Left ventricle myocardium superior (tissue), 1 donor: ENCODE measurements at regions not wholly inside any gene's neighbourhood (a gene's known extent, or its start where the extent isn't known, plus 50 kb on each side); places are given as distances from the start of the nearest gene placed in this dataset.
A peak's percentile ranks its signal among the peaks of the same experiment; 100 is the strongest.
"Not testable (repeated sequence)": the region's sequence is repeated elsewhere in the genome, so short reads cannot be mapped to it uniquely, and the experiment has no call there.

Experiments
- ATAC-seq: fragments of 200-7000 bp; cut with Tn5 transposase; one replicate; pipeline ENCODE4 v1.9.1; 2020; ENCODE audit warnings: mild to moderate bottlenecking, moderate library complexity
- DNase-seq: peaks from one replicate; pipeline ENCODE4 v3.0.0-alpha.2; 2020
- intact Hi-C: fragments of 100-400 bp; cut with micrococcal nuclease; formaldehyde crosslinking; loops from one replicate; pipeline ENCODE4 v1.11.0; 2022
- donor health status: DM: no; HTN: yes; CAD: no; lungs with severe emphysema.

DNA sequence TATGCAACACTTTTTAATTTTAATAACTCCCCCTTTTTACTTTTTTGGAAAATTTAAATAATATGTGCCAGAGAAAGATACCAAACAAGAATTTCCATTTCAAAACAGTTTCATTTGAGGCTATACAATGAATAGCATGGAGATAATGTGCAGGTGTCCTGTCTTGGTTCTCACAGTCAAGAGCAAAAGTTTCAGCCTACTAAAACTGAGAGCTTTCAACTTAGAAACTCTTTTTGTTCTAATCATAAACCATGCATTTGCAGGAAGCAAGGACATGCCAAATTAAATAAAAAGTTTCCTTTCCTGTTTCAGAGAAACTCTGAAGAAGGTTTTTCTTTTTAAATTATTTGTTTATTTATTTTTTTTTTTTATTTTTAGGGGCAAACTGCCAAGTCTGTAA lies 1165.6 kb upstream of the SEMA6A start:
- no peak for DNase-seq
- intact Hi-C loops = no loop called here
- ATAC-seq = no peak

DNA sequence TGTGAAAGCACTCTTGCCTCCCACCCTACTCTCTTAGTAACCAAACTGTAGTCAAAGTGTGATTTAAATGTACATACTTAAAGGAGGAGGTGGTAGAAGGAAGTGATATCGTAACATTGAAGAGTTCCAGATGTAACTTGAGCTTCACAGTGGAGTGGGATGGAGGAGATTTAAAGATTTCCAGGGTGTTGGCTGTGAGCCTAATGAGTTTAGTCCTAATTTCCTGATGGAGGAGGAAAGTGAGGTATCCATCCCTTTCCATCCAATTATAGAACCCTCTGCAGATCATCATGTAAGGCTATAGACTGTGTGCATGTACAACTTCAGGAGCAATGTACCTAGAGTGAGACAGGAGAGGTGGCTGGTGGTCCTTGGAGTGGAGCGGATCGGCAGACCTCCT lies 1163.9 kb upstream of the SEMA6A start:
- DNase-seq (no peak), ATAC-seq (no peak)
- intact Hi-C loops = no loop called here

DNA sequence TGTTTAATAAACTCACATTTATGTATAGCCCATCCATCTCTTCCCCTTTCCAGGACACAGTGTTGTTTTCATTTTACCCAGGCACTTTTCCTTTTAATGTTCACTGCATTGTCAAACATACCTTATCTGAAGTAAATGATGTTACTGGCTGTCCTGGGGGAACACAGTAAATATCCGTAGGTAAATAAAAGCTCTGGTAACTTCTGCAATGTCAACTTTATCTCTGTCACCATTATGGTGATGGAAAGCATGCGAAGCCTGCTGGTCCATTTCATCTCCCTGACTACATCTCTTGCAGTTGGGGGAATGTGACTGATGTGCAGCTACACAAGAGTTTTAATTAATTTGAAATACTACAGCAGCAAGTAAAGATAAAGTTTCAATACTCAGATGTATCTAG lies 1162.1 kb upstream of the SEMA6A start:
- DNase-seq (no peak), ATAC-seq (no peak)
- intact Hi-C loops = no loop called here

DNA sequence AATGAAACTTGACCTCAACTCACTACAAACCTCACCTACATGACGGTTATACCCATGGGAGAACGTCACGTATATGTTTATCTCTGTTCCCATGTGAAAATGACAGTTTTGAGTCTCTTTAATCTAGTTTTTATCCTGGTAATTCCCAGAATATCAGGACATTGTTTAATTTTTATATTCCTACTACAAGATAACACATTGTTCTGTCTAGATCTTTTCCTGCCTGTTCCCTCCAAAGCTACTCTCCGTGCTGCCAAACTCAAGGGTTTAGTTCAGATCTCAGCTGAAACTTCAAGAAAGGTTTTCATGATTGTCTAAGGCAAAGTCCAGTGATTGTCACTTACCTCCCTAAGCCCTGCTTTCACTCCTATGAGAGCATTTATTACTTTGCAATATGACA lies 1159.4 kb upstream of the SEMA6A start:
- ATAC-seq (no peak), DNase-seq (no peak)
- intact Hi-C loops = no loop called here

DNA sequence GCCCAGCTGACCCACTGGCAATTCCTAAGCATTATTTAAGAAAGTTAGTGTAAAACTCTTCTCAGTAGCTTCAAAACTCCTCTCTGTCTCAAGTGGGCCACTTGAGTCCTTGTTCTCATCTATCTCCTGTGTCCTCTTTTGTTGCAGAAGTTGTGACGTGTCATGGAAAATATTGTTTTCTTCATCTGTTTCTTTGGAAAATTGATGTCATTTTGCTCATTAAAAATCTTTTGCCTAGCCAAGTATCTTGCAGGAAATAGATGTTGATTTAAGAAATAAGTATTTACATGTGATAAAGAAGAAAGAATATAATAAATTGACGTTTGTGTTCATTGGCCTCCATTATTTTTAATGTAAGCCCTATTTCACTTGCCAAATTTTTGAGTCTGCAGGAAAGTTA lies 1158.4 kb upstream of the SEMA6A start:
- DNase-seq = no peak
- no peak for ATAC-seq
- intact Hi-C loops = no loop called here

DNA sequence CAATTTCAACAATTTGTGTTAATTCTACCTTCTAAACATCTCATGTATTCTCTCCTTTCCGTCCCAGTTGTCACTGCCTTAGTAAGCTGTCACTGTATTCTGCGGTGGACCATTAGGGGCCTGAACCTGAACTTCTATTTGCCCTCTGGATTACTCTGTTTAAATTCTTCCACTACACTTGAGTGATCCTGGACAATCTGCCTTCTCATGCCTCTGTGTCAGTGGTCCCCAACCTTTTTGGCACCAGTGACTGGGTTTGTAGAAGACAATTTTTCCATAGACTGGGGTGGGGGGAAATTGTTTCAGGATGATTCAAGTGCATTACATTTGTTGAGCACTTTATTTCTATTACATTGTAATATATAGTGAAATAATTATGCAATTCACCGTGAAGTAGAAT lies 1157.6 kb upstream of the SEMA6A start:
- ATAC-seq (no peak), DNase-seq (no peak)

DNA sequence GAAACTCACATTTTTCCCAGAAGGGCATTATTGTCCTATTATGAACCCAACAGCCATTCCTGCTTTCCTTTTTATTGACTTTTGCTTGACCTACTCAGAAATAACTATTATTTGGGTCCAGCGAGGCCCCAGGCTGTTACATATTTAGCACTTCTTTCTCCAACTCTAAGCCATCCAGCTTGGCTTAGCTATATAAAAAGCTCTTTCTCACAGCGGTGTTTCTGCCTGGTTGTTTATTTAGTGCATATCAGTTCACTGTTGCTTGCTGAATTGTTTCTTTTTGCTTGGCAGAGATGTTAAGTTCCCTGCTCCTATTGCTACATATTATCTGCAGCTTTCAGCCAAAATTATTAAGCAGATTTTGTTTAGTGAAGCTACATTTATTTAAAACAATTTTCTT lies 1156.8 kb upstream of the SEMA6A start:
- intact Hi-C loops = no loop called here
- DNase-seq (no peak), ATAC-seq (no peak)

More for the DNA sequence above, 1157.6 kb upstream of the SEMA6A start:
- intact Hi-C loops = no loop called here

DNA sequence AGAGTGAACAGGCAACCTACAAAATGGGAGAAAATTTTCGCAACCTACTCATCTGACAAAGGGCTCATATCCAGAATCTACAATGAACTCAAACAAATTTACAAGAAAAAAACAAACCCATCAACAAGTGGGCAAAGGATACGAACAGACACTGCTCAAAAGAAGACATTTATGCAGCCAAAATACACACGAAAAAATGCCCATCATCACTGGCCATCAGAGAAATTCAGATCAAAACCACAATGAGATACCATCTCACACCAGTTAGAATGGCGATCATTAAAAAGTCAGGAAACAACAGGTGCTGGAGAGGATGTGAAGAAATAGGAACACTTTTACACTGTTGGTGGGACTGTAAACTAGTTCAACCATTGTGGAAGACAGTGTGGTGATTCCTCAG lies 1146.2 kb upstream of the SEMA6A start:
- intact Hi-C loops, ATAC-seq, DNase-seq: not testable (repeated sequence)

DNA sequence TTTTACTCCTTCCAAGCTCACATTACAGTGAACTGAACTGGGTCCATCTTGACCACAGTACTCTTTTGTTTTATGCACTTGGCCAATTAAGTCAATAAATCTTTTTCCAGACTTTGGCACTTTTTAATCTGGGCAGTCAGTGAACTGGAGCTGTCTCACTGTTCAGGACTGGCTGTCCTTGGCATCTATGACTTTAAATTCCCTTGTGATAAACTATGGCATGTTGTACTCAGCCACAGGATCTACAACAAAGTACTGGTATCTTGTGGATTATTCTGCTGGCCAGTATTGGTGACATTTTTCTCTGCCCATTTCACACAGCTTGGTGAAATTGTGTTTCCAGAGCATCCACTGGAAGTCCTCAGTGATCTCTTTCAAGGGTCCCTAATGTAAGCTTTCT lies 1144.8 kb upstream of the SEMA6A start:
- intact Hi-C loops = no loop called here
- DNase-seq (no peak), ATAC-seq (peak; percentile 67)

DNA sequence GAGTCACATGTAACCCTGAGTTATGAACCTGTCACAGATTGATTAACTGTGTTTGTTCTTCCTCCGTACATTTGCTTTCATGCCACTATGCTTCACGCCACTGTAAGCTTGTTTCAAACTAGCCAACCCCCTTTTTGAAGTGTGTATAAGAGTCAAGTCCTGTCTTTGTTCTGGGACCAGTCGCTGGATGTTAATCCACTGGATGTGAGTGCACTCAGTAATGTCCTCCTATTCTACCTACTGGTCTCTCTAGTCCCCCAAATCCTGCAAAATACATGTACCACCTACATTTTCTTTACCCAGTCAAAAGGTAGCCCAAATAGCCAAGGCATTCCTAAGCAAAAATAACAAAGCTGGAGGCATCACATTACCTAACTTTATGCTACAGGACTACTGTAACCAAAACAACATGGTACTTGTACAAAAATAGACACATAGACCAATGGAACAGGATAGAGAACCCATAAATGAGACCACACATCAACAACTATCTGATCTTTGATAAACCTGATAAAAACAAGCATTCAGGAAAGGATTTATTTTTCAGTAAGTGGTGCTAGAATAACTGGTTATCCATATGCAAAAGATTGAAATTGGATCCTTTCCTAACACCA lies 1139.1 kb upstream of the SEMA6A start:
- no peak for ATAC-seq

DNA sequence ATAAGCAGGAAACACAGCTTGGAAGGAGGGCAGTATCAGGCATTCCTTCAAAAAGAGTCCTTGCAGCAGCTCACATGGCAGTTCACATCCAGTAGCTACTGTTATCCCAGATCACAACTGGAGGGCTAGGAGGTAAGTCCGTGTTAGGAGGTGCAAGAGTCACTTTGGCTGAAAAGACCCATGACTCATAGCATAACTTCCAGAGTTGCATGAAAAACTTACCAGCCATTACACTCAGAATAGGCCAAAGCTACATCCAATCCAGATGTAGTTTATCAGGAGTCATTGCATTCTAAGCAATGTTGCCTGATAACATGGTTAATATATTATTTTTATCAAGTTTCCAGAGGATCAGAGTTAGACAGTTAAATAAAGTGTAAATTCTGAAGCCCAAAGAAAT lies 1126.4 kb upstream of the SEMA6A start:
- intact Hi-C loops = no loop called here
- DNase-seq (no peak), ATAC-seq (no peak)

More for the DNA sequence above, 1139.1 kb upstream of the SEMA6A start:
- no peak for DNase-seq
- intact Hi-C loops = no loop called here

DNA sequence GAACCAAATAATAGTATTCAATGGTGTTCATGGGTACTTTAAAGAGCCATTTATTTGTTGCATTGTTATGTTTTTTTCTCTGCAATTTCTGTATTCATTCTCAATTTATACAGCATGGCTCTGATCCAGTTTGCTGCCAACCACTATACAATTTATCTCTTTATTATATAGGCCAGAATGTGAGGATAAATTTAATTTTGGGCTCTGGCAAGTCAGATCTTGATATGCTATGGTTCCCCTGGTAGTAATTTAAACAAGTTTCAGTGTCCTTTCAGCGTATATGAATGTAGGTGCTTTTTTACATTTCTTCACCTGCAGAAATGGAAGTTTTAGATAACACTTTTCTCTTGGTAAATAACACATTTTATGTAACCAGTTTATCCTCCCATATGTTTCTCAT lies 1118.0 kb upstream of the SEMA6A start:
- ATAC-seq = no peak
- intact Hi-C loops = no loop called here
- DNase-seq = no peak

DNA sequence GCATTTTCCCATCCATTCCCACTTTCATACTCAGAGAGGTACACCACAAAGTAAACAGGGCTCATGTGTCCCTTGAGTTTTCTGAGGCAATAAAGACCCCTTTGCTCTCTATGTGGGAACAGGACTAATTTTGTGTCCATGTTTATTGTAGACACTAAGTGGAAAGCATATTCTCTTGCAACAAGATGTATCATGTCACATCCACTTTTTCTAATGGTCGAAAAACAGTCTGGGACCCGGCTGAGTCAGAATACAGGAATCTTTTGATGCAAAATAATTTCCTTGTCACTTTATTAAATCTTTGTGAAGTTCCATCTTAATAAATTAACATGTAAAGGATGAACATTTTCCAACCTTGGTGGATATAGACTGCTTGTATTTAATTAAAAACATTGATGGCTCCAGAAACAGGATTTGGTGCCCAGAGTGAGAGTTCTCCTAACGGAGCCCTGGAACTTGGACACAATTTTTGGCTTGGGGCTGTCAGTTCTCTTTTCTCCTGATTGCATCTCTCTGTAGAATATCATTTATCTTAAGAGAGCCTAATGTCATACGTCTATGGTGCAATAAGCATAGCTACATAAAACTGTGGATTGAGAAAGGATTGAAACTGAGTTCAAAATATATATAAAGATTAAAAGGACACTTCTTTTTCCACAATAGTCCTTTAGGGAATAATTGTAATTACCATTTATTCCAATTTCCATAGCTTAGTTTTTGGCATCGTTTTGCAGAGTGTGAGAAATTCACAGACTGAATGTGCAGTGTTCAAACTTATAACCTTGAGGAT lies 1116.7 kb upstream of the SEMA6A start:
- ATAC-seq (no peak), DNase-seq (no peak)
- intact Hi-C loops = no loop called here

DNA sequence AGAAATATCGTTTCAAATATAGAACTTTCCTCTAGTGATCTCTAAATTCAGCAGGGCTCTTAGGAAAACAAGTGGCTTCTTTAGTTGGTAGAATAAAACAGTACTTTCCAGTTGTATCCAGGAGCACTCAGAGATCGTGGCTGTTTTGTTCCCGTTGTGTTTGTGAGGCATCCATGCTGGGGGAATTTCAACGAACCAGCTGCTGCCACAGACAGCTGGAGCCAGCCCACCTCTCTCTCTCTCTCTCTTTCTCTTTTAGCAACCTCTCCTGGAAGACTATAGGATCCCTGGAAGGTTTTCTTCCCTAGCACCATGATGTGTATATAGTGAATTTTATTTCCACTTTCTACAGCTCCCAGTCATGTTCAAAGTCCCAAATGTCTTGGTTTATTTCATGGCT lies 1116.0 kb upstream of the SEMA6A start:
- no peak for ATAC-seq
- no peak for DNase-seq
- intact Hi-C loops = no loop called here

DNA sequence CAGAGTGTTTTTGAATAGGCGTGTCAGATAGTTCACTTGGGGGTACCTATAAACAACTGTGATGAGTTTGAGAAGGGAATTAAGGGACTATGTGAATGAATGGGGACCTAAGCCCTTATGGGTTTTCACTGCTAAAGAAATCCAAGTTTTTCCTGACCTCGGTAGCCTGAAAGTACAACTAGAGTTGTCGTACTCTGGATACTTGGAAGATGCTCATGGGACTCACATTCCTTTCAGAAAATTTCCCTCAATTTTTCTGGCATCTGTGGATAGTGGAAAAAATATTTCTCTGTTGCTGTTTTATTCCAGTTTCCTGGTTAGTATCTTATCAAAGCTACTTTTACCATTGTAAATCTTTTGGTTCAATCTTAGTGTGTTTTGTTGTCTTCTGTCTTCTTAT lies 1112.3 kb upstream of the SEMA6A start:
- intact Hi-C loops = no loop called here
- DNase-seq (no peak), ATAC-seq (no peak)

DNA sequence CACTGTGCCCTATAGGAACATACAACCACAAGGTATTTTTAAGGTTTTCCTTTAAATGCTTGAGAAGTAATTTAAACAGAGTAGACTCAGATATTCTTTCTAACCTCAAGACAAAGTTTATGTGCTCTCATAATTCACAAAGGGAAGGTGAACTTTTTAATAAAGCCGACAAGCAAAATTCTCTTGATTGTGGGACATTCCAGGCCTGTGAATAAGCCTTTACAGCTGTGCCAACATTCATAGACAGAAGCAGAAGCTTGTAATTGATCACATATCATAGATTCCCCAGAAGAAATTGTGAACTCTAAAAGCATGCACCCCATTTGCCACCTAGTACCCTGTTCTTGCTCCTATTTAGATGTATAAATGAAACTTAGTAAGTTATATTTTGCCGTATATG lies 1107.8 kb upstream of the SEMA6A start:
- no peak for DNase-seq
- no peak for ATAC-seq
- intact Hi-C loops = no loop called here

DNA sequence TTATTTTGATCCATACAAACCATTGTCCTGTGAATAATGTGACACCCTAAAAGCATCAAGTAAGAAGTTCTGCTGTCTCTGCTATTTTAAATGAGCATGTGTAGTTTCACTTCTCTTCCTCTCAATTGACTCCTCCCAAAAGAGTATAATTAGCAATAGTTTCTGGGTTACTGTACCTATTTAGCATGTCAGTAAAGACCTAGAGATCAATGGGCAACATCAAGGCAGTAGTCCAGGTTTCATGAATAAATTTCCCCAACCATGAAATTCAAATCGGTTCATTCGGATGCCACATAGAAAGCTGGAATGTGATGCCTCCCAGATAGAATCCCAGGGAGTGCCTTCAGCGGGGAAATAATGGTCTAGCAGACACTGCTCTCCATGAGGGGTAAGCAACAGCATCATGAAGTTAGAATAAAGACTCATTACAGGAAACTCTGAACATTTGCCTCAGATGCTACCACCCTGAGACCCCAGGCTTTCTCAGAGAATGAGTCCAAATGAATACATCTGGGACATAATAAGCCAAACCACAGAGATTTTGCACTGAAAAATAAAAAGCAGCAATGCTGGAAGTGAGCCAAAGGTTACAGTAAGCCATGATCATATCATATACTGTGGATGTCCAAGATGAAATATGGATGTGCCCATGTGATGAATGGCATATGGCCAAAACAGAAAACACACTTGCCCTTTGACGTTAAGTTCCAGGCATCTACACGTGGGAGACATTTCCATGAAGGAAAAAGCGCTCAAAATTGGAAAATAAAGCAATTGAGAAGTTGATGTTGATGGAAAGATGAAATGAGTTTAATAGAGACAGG lies 1107.0 kb upstream of the SEMA6A start:
- ATAC-seq = no peak
- intact Hi-C loops = no loop called here
- DNase-seq = no peak

DNA sequence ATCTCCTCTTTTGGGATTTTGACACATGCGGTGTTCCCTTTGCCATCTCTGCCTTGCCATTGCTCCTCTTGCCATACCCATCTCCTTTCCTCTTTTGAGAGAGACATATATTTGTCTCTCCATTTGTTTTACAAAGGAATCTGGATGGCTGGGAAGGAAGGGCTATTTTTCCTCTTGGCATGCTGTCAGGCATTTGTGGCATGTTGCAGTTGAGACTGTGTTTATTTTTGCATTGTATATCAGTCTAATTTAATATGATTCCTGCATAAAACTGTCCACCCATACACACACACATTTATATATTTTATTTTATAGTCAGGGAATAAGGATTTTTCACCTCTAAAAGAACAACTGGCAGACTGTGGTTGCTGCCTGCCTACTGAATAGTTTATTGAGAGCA lies 1105.8 kb upstream of the SEMA6A start:
- intact Hi-C loops = no loop called here
- ATAC-seq = no peak
- DNase-seq = no peak

DNA sequence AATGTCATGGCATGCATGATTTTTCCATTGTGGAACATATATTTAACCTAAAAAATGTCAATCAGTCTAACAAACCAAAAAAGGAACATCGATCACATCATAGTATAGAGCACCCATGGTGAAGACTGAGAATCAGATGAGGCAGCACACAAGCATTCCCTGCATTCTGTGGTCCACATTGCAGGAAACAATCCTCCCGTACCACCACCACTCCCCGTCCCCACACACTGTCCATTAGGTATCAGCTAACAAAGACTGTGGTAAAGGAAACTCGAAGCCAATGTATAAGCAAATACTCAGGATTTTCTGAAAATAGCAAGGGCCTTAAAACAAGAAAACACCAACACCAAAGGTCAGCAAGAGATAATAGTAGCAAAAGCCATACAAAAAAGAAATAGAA lies 1104.4 kb upstream of the SEMA6A start:
- ATAC-seq (no peak), DNase-seq (no peak)
- intact Hi-C loops = no loop called here

DNA sequence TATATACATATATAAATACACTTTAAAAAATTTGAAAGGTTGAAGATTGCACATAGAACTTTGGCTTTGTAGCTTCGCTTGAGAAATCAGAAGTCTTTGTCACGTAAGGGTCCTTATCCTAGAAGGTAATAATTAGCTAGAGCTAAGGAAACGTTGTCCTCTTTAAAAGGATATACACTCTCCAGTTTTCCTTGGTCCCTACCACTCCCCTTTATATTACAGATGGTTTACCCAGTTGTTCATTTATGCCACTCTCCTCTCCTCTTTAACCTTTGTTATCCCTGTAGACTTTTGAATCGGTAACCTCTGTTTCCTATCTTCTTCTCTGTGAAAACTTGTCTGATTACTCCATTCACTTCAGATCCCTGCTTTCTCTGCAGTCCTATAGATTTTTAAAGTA lies 1101.0 kb upstream of the SEMA6A start:
- intact Hi-C loops = no loop called here
- no peak for ATAC-seq
- DNase-seq = no peak
